A673 (cell line): ENCODE measurements at regions not wholly inside any gene's neighbourhood (a gene's known extent, or its start where the extent isn't known, plus 50 kb on each side); places are given as distances from the start of the nearest gene placed in this dataset.

ENCODE experiments used
- CTCF ChIP-seq: fragments of 300-800, 200-600 bp; sonication (generic); conservative IDR thresholded peaks from 2 replicates; pipeline ENCODE4 v1.5.1; 2017; ENCODE audit warnings: low read depth, mild to moderate bottlenecking, antibody characterized with exemption, low read length, moderate library complexity, mixed read lengths
- EZH2 ChIP-seq: fragments of 200-600 bp; sonication (generic); IDR thresholded peaks from 2 replicates; pipeline ENCODE4 v1.6.1; 2017; ENCODE audit warnings: borderline replicate concordance, low read depth, mild to moderate bottlenecking, mixed read lengths, antibody characterized with exemption, low read length; ENCODE audit not compliant: poor library complexity, severe bottlenecking

GRCh38 chr4:115310641-115311040 lies 197.2 kb upstream of the NDST4 start:
- TF ChIP-seq CTCF, result no peak
- no peak for TF ChIP-seq EZH2
